K562 (cell line): ENCODE measurements at regions not wholly inside any gene's neighbourhood (a gene's known extent, or its start where the extent isn't known, plus 50 kb on each side); places are given as distances from the start of the nearest gene placed in this dataset.

Experiments used
- ATAC-seq: fragments of 200-7000 bp; cut with Tn5 transposase; 3 replicates; pipeline ENCODE4 v1.9.1; 2020; ENCODE audit warnings: moderate library complexity
- BruUV-seq: library from RNA; stranded (reverse); fragments of 400-500 nt; replicated peaks from 2 replicates; lab custom pipeline; 2021; lab: Mats Ljungman, UMichigan
- CTCF ChIA-PET: fragments of 300-600 bp; formaldehyde crosslinking; extraction: SDS; loops from one replicate; lab custom pipeline; 2021; ENCODE audit warnings: low intra/inter-chr PET ratio; lab: Yijun Ruan, JAX
- POLR2A ChIA-PET: fragments of 300-600, 350-650 bp; sonication (Branson Sonifier 250); formaldehyde crosslinking; extraction: SDS; loops from one replicate; lab custom pipeline; 2021; ENCODE audit warnings: antibody characterized with exemption, inconsistent platforms; lab: Yijun Ruan, JAX
- DNase-seq, 4 experiments: peaks; one replicate each; pipeline versions ENCODE4 v3.0.0 to v3.0.0-alpha.2; 2011 to 2018; ENCODE audit warnings: low spot score in 3 of 4, mixed read lengths in 3 of 4; ENCODE audit errors: extremely low read depth in 1 of 4
- FAIRE-seq: peaks from 2 replicates; lab custom pipeline; 2011; peaks lifted over from hg19 to GRCh38; lab: Jason Lieb, UNC
- H2AFZ ChIP-seq: 2 replicates; pipeline ENCODE4 v1.6.0; 2011; ENCODE audit warnings: low read depth, low read length, control low read depth, inconsistent platforms
- H3K27ac ChIP-seq: fragments of 200-600 bp; 3 replicates; pipeline ENCODE4 v1.8.0; 2011; ENCODE audit warnings: low read depth, mild to moderate bottlenecking, control low read depth, inconsistent platforms, low read length, moderate library complexity, mixed read lengths; ENCODE audit errors: extremely low read depth
- H3K27me3 ChIP-seq, 2 experiments: fragments of 300-600 bp in 1 of 2; 2 replicates in 1 of 2; 3 replicates in 1 of 2; pipeline versions ENCODE4 v1.6.0 to v1.8.0; 2011; ENCODE audit warnings: inconsistent platforms in 2 of 2, low read length in 2 of 2, mild to moderate bottlenecking in 1 of 2, mixed read lengths in 1 of 2, moderate library complexity in 1 of 2; ENCODE audit not compliant: control insufficient read depth in 2 of 2, insufficient read depth in 2 of 2
- H3K36me3 ChIP-seq: fragments of 300-600 bp; 3 replicates; pipeline ENCODE4 v1.8.0; 2011; ENCODE audit warnings: mild to moderate bottlenecking, low read length, inconsistent platforms; ENCODE audit not compliant: control insufficient read depth, insufficient read depth
- H3K4me1 ChIP-seq, 2 experiments: fragments of 200-600 bp in 1 of 2; replicated peaks in 1 of 2; 2 replicates in 1 of 2; 3 replicates in 1 of 2; pipeline versions ENCODE4 v1.5.1 to v1.8.0; 2011; ENCODE audit warnings: inconsistent platforms in 2 of 2, low read length in 2 of 2, mild to moderate bottlenecking in 1 of 2, mixed read lengths in 1 of 2, moderate library complexity in 1 of 2; ENCODE audit not compliant: control insufficient read depth in 2 of 2, insufficient read depth in 2 of 2
- H3K4me2 ChIP-seq: 2 replicates; pipeline ENCODE4 v1.6.1; 2011; ENCODE audit warnings: low read length, control low read depth, inconsistent platforms, mixed read lengths; ENCODE audit not compliant: insufficient read depth
- H3K4me3 ChIP-seq: fragments of 200-600 bp; sonication (generic), shearing (Covaris generic); 2 replicates; pipeline ENCODE4 v1.5.1; 2016; ENCODE audit warnings: control low read depth, inconsistent platforms
- H3K79me2 ChIP-seq: fragments of 200-600 bp; 3 replicates; pipeline ENCODE4 v1.8.0; 2011; ENCODE audit warnings: low read length, inconsistent platforms; ENCODE audit not compliant: control insufficient read depth, insufficient read depth
- H3K9ac ChIP-seq, 2 experiments: 2 replicates each; pipeline versions ENCODE4 v1.6.0 to v1.6.1; 2011; ENCODE audit warnings: low read depth in 2 of 2, low read length in 2 of 2, control low read depth in 1 of 2, inconsistent platforms in 1 of 2, mild to moderate bottlenecking in 1 of 2, mixed read lengths in 1 of 2; ENCODE audit not compliant: insufficient read depth in 1 of 2
- H3K9me1 ChIP-seq: one replicate; pipeline ENCODE4 v1.6.0; 2011; ENCODE audit warnings: inconsistent platforms, mild to moderate bottlenecking, low read length, moderate library complexity; ENCODE audit not compliant: control insufficient read depth, insufficient read depth
- H3K9me3 ChIP-seq: replicated peaks from 2 replicates; pipeline ENCODE4 v1.5.1; 2011; ENCODE audit warnings: low read depth, low read length, inconsistent platforms; ENCODE audit not compliant: control insufficient read depth, insufficient read depth
- H4K20me1 ChIP-seq: replicated peaks from 2 replicates; pipeline ENCODE4 v1.6.1; 2011; ENCODE audit warnings: low read length, inconsistent platforms, mixed read lengths; ENCODE audit not compliant: control insufficient read depth, insufficient read depth
- BDP1 ChIP-seq: IDR thresholded peaks from 3 replicates; pipeline ENCODE4 v1.6.1; 2011; ENCODE audit not compliant: insufficient read length, insufficient read depth
- CREBBP ChIP-seq: IDR thresholded peaks from one replicate; pipeline ENCODE4 v1.6.1; 2012; ENCODE audit warnings: low read depth, mild to moderate bottlenecking, control low read depth, inconsistent platforms, low read length
- DNMT1 ChIP-seq: fragments of 450-650 bp; IDR thresholded peaks from 2 replicates; pipeline ENCODE4 v1.6.1; 2016; ENCODE audit warnings: antibody characterized with exemption, mild to moderate bottlenecking
- ESRRB ChIP-seq: fragments of 250-450 bp; sonication (Bioruptor Pico); IDR thresholded peaks from 2 replicates; pipeline ENCODE4 v1.5.0; 2020; ENCODE audit warnings: mild to moderate bottlenecking, moderate library complexity, borderline replicate concordance
- FIP1L1 ChIP-seq: fragments of 200-400 bp; formaldehyde crosslinking; IDR thresholded peaks from 2 replicates; pipeline ENCODE4 v1.6.1; 2018; ENCODE audit warnings: mild to moderate bottlenecking, low read depth, low read length; ENCODE audit not compliant: poor library complexity, severe bottlenecking
- FOSL1 ChIP-seq: fragments of 200-800 bp; sonication (Bioruptor generic); conservative IDR thresholded peaks from 2 replicates; pipeline ENCODE4 v1.6.1; 2016; ENCODE audit warnings: missing genetic modification characterization, missing compliant biosample characterization
- FOXA3 ChIP-seq, 2 experiments: fragments of 450-650 bp in 1 of 2; sonication (generic) in 1 of 2; formaldehyde crosslinking; IDR thresholded peaks in 1 of 2; conservative IDR thresholded peaks in 1 of 2; 2 replicates each; pipeline versions ENCODE4 v1.4.0 to v1.8.0; 2020 to 2022; ENCODE audit warnings: mild to moderate bottlenecking in 2 of 2, missing genetic modification reagents in 1 of 2
- HINFP ChIP-seq: fragments of 450-650 bp; conservative IDR thresholded peaks from 2 replicates; pipeline ENCODE4 v1.6.1; 2016; ENCODE audit warnings: missing genetic modification characterization, low read depth, mild to moderate bottlenecking, control low read depth, missing compliant biosample characterization
- ID3 ChIP-seq, 2 experiments: fragments of 250-450 bp in 1 of 2; fragments of 450-650 bp in 1 of 2; sonication (Bioruptor Pico) in 1 of 2; IDR thresholded peaks; 2 replicates each; pipeline versions ENCODE4 v1.6.1 to v1.8.0; 2016 to 2021; ENCODE audit warnings: mild to moderate bottlenecking in 2 of 2, moderate library complexity in 2 of 2, missing compliant biosample characterization in 1 of 2, missing genetic modification characterization in 1 of 2
- MAFG ChIP-seq: fragments of 450-650 bp; conservative IDR thresholded peaks from 2 replicates; pipeline ENCODE4 v1.6.1; 2016; ENCODE audit warnings: missing genetic modification characterization, missing compliant biosample characterization
- PCBP1 ChIP-seq: fragments of 200-400 bp; formaldehyde crosslinking; IDR thresholded peaks from 2 replicates; pipeline ENCODE4 v1.6.1; 2018; ENCODE audit warnings: mild to moderate bottlenecking, low read depth, low read length; ENCODE audit not compliant: poor library complexity, severe bottlenecking
- RB1 ChIP-seq: fragments of 450-650 bp; IDR thresholded peaks from 2 replicates; pipeline ENCODE4 v1.6.1; 2017; ENCODE audit warnings: low read depth, mild to moderate bottlenecking
- RFX5 ChIP-seq: IDR thresholded peaks from 2 replicates; pipeline ENCODE4 v1.6.1; 2011; ENCODE audit warnings: low read depth, mild to moderate bottlenecking, improper control_type of control experiment, low read length
- SMARCB1 ChIP-seq: IDR thresholded peaks from 2 replicates; pipeline ENCODE4 v1.6.1; 2011; ENCODE audit warnings: improper control_type of control experiment, low read depth; ENCODE audit not compliant: insufficient read length
- XRCC5 ChIP-seq: fragments of 200-400 bp; formaldehyde crosslinking; IDR thresholded peaks from 2 replicates; pipeline ENCODE4 v1.6.1; 2017; ENCODE audit warnings: low read depth, mild to moderate bottlenecking, low read length
- YBX1 ChIP-seq: fragments of 450-650 bp; IDR thresholded peaks from 2 replicates; pipeline ENCODE4 v1.7.1; 2016; ENCODE audit warnings: mild to moderate bottlenecking
- ZNF212 ChIP-seq: fragments of 450-650 bp; formaldehyde crosslinking; IDR thresholded peaks from 2 replicates; pipeline ENCODE4 v1.4.0; 2020; ENCODE audit warnings: mild to moderate bottlenecking
- ZNF354B ChIP-seq: fragments of 250-450 bp; sonication (Bioruptor Pico); IDR thresholded peaks from 2 replicates; pipeline ENCODE4 v1.4.0; 2020
- WGBS: fragments of 100-300 bp; shearing (Covaris generic); methylation state at CpG from one replicate; pipeline ENCODE4 v1.1.6; 2016; ENCODE audit warnings: low coverage, mixed read lengths; ENCODE audit not compliant: insufficient coverage; ENCODE audit errors: missing lambda C conversion rate; 5-methylcytosine and 5-hydroxymethylcytosine counted together
- in situ Hi-C: fragments of 300-500 bp; cut with MboI; formaldehyde crosslinking; loops from 4 replicates; pipeline ENCODE4 v1.15.0; 2018; ENCODE audit warnings: inconsistent platforms, mixed read lengths
- intact Hi-C: fragments of 100-400 bp; cut with micrococcal nuclease; formaldehyde crosslinking; loops from 2 replicates; pipeline ENCODE4 v1.14.2; 2022
- TF ChIP-seq, protein P1 (sequence below): fragments of 450-650 bp; formaldehyde crosslinking; IDR thresholded peaks from 2 replicates; pipeline ENCODE4 v1.4.0; 2020; ENCODE audit warnings: mild to moderate bottlenecking
- TF ChIP-seq, protein P2 (sequence below): fragments of 250-450 bp; sonication (Bioruptor Pico); IDR thresholded peaks from 2 replicates; pipeline ENCODE4 v1.4.0; 2020; ENCODE audit warnings: mild to moderate bottlenecking, moderate library complexity

- no peak overlapping the region for H2AFZ ChIP-seq
- no peak overlapping the region for H3K4me2 ChIP-seq
- no peaks in the 10 kb centered on the region for H3K9me1 ChIP-seq
- H3K27ac ChIP-seq = no peak overlapping the region
- WGBS = 0% methylated on average over 7 of the region's 7 CpGs
- H3K9ac ChIP-seq = no peak overlapping the region
- no peaks in the 10 kb centered on the region for H3K79me2 ChIP-seq
- H3K4me3 ChIP-seq = no peak overlapping the region
- no TSS peak for BruUV-seq
- ATAC-seq (no peak), FAIRE-seq (no peak), DNase-seq (no peak)
- no peaks in the 10 kb centered on the region for H3K36me3 ChIP-seq
- ChIA-PET CTCF (no interaction called here), POLR2A (no interaction called here)
- H4K20me1 ChIP-seq = no peaks in the 10 kb centered on the region
- H3K9me3 ChIP-seq = no peaks in the 10 kb centered on the region
- intact Hi-C loops (no loop called here), in situ Hi-C loops (no loop called here)
- H3K4me1 ChIP-seq = no peaks in the 10 kb centered on the region
- no peaks in the 10 kb centered on the region for H3K27me3 ChIP-seq
- TF ChIP-seq RFX5 (no peak), BDP1 (no peak), CREBBP (no peak), FOSL1 (tag) (no peak), PCBP1 (no peak), HINFP (no peak), RB1 (no peak), ZNF354B (CRISPR knock-in tag) (no peak), MAFG (no peak), ZNF212 (CRISPR knock-in tag) (no peak), DNMT1 (no peak), ESRRB (CRISPR knock-in tag) (no peak), ID3 (CRISPR knock-in tag; IDR thresholded peaks at IDR 0.05) (no peak), ID3 (tag; IDR thresholded peaks at IDR 0.05) (no peak), XRCC5 (no peak), FIP1L1 (no peak), FOXA3 (CRISPR knock-in tag; conservative IDR thresholded peaks at IDR 0.05 in 1 of 2, IDR thresholded peaks at IDR 0.05 in 1 of 2) (no peak), YBX1 (no peak), SMARCB1 (no peak)
- TF ChIP-seq, protein P1, sequence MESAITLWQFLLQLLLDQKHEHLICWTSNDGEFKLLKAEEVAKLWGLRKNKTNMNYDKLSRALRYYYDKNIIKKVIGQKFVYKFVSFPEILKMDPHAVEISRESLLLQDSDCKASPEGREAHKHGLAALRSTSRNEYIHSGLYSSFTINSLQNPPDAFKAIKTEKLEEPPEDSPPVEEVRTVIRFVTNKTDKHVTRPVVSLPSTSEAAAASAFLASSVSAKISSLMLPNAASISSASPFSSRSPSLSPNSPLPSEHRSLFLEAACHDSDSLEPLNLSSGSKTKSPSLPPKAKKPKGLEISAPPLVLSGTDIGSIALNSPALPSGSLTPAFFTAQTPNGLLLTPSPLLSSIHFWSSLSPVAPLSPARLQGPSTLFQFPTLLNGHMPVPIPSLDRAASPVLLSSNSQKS (CRISPR knock-in tag) = no peak
- TF ChIP-seq, protein P2, sequence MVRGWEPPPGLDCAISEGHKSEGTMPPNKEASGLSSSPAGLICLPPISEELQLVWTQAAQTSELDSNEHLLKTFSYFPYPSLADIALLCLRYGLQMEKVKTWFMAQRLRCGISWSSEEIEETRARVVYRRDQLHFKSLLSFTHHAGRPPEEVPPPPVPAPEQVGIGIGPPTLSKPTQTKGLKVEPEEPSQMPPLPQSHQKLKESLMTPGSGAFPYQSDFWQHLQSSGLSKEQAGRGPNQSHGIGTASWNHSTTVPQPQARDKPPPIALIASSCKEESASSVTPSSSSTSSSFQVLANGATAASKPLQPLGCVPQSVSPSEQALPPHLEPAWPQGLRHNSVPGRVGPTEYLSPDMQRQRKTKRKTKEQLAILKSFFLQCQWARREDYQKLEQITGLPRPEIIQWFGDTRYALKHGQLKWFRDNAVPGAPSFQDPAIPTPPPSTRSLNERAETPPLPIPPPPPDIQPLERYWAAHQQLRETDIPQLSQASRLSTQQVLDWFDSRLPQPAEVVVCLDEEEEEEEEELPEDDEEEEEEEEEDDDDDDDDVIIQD (CRISPR knock-in tag) = no peak
Observed at GRCh38 chr4:123749383-123749782, 352.8 kb downstream of the SPRY1 start.
